NCI-H510A (cell line): ENCODE measurements at regions not wholly inside any gene's neighbourhood (a gene's known extent, or its start where the extent isn't known, plus 50 kb on each side); places are given as distances from the start of the nearest gene placed in this dataset.
"Not testable (repeated sequence)": the region's sequence is repeated elsewhere in the genome, so short reads cannot be mapped to it uniquely, and the experiment has no call there.

Experiments
- DNase-seq: peaks from one replicate; lab custom pipeline; 2025; lab: John Stamatoyannopoulos, UW

DNA sequence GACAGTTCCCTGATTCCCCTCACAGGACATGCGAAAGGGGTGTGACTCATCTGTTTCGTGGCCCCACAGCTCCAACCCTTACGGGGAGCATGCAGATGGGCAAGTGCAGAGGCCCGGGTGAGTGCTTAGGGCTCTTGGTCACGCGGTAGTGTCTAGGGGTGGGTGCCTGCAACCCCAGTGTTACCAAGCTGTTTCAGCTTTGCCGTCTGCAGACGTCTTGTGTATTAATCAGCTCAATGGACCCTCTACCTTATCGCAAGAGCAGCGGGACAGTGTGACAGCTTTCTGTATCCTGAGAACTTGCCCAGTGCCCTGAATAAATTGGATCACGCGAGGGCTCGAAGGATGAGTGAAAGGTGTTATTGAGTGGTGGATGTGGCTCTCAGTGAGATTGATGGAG lies 816.4 kb upstream of the ANO3 start:
- DNase-seq, result no peak

- DNase-seq, result no peak
Observed at GRCh38 chr11:25520459-25520858, 811.5 kb upstream of the ANO3 start.

DNA sequence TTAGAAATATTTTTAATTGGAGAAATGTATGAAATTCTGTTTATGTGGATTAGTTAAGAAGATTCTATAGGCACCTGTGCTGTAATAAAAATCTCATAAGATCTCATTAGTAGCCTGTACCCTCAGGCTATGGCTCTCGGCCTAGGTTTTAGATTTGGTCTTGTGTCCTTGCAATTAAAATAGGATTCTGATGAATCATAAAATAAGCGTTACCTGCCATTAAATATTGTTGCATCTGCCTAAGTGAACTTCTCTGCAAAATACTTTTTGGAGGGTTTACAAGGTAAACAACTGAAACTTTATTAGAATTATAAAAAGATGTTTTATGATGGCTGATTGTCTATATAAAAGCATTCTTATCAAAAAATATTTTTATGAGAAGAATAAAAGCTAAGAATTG lies 804.1 kb upstream of the ANO3 start:
- DNase-seq, result no peak

DNA sequence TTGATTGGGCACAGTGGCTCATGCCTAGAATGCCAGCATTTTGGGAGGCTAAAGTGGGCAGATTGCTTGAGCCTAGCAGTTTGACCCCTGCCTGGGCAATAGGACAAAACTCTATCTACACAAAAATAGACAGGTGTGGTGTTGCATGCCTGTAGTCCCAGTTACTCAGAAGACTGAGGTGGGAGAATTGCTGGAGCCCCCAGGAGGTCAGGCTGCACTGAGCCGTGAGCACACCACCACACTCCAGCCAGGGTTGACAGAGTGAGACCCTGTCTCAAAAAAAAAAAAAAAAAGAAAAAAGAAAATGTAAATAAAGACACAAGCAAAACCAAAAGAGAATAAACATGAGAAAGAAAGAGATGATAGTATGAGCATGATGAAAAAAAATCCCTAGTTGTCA lies 802.4 kb upstream of the ANO3 start:
- no peak for DNase-seq

- no peak for DNase-seq
Observed at GRCh38 chr11:25535467-25536272, 796.3 kb upstream of the ANO3 start.

- DNase-seq, result no peak
Observed at GRCh38 chr11:25536289-25536688, 795.6 kb upstream of the ANO3 start.

GRCh38 chr11:25537393-25537792 lies 794.5 kb upstream of the ANO3 start:
- DNase-seq, result no peak

DNA sequence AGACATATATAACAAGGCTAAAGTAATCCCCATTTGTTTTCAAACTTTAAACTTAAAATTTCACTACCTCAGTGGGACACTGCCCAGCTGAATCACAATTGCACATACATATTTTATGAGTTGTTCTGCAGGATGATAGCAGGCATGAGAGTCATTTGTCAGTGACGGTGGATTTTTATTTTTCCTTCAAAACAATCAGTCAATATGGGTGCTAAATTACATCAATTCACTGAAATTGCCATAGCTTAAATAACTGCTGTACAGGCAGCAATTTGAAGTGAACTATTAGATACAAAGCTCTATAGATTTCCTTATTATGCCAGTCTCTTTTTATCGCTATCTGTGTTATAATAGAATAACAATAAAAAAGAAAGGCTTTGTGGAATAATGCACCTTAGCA lies 784.6 kb upstream of the ANO3 start:
- no peak for DNase-seq

GRCh38 chr11:25562417-25562816 lies 769.5 kb upstream of the ANO3 start:
- no peak for DNase-seq

GRCh38 chr11:25565846-25566245 lies 766.1 kb upstream of the ANO3 start:
- no peak for DNase-seq

- DNase-seq, result no peak
Observed at GRCh38 chr11:25566298-25567200, 765.4 kb upstream of the ANO3 start.

DNA sequence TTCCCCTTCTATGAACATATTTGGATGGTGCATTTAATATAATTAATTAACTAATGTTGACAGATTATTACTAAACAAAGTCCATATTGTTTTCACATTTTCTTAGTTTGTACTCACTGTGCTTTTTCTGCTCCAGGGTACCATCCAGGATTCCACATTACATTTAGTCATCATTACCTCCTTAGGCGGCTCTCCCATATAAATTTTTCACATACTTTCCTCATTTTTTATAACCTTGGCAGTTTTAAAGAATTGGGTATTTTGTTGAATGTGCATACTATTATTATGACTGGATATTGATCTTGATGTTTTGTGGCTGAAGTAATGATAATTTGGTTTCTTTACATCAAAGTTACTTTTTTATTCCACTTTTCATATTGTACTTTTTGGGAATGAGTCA lies 755.6 kb upstream of the ANO3 start:
- no peak for DNase-seq

GRCh38 chr11:25579554-25579953 lies 752.4 kb upstream of the ANO3 start:
- not testable (repeated sequence) for DNase-seq

DNA sequence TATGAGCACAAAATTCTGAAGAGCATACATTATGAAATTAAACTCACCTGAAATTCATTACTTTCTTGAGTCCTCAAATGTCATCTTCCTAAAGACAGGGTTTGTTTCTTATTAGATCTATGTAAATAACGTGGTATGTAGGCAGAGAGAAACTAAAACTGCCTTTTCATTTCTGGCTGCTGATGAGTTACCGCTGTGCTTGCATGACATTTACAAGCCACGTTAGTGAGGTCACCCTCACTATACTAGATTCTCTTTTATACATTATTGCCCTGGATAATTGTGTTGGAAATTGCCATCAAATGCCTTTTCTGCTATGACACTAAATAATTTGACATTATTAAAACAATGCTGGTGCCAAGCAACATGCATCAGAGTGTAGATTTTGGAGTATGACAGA lies 748.3 kb upstream of the ANO3 start:
- no peak for DNase-seq

DNA sequence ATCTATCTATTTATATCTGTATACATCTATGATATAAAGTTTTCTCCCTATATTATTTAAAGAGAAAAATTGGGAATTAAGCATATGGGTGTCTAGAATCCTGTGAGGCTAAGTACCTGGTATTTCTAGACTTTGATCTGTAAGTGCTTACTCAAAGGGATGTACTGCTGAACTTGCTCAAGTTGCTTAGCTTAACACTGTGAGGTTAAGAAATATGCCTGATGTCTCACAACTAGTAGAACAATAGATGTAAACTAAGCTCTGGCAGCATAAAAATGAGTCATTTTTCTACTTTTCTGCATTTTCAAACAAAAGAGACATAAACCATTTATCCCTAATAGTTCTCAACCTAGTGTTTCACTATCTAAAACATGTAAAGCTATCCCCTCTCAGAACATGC lies 744.4 kb upstream of the ANO3 start:
- no peak for DNase-seq

DNA sequence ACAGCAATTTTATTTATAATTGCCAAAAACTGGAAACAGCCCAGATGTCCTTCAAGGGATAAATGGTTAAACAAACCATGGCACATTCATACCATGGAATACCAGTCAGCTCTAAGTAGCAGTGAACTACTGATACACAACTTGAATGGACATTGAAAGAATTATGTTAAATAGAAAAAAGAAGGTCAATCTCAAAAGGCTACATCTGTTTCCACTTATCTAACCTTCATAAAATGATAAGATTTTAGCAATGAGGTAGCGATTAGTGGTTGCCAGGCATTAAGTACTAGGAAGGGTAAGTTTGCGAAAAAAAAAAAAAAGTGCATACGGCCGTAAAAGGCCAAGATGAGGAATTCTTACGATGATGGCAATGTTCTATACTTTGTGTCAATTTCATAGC lies 738.7 kb upstream of the ANO3 start:
- DNase-seq, result no peak

- no peak for DNase-seq
Observed at GRCh38 chr11:25596701-25597100, 735.2 kb upstream of the ANO3 start.

DNA sequence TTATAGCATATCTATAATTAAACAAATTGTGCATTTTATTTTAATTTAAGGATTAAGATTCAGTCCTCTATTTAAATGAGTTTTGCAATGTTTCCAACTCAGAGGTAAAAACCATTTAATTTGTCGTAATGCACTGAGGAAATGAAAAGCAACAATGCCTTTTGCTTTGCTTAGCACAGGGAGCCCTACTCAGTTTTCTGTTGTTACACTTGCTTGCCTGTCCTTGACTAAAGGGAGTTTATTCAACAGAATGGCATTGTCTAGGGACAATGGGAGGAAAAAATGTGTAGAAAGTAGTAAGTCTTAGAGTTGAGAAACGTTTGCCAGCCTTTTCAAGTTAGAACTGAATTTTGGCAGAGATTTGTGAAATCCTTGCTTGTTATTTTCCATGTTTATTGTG lies 734.2 kb upstream of the ANO3 start:
- DNase-seq, result no peak

DNA sequence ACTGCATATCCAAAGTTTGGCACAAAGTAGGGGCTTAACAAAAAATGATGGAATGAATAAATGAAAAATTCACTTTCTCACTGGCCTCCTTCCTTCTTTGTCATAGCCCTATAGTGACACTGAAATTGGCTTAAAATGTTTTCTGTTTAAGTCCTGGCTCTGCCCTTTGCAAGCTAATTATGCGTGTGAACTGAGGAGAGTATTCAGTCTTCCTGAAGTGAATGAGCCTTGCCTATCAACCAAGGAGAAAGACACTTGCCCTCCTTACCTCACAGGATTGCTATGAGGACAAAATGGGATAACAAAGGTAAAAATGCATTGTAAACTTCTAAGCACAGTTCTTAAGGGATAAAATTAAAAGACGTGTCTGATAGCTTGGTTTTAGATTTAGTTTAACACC lies 729.8 kb upstream of the ANO3 start:
- no peak for DNase-seq

DNA sequence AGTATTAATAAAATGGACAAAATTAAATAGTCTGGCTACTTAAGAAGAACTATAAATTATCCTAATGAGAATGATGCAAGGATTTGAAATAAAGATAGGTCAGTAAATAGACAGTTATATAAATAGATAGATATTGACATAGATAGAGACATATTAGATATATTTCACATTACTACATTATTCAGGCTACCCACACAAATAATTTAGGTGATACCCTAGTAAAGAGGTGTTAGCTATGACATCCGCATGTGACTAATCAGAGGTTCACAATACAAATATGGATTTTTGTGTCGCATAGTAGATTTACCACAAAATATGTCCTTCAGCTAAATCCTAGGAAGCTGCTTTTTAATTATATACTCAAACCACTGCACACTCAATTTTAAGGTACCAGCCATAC lies 729.0 kb upstream of the ANO3 start:
- no peak for DNase-seq

DNA sequence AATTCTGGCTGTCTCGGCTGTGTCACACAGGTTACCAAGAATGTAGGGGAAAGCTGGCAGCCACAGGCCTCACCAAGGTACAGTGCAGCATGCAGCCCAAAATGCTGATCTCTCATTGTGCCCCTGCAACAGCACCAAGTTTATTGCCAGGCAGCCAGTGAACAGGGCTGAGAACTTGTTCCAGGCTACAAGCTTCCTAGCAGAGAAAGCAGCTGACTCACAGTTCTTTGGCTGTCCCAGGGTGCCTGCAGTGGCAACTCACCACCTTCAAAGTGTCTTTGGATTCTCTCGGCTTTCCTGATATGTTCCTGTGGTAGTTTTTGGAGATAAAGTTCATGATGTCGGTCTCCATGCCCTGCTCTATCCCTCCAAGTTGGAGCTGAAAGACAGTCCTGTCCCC lies 719.1 kb upstream of the ANO3 start:
- DNase-seq, result no peak

- DNase-seq, result no peak
Observed at GRCh38 chr11:25613451-25613850, 718.5 kb upstream of the ANO3 start.

DNA sequence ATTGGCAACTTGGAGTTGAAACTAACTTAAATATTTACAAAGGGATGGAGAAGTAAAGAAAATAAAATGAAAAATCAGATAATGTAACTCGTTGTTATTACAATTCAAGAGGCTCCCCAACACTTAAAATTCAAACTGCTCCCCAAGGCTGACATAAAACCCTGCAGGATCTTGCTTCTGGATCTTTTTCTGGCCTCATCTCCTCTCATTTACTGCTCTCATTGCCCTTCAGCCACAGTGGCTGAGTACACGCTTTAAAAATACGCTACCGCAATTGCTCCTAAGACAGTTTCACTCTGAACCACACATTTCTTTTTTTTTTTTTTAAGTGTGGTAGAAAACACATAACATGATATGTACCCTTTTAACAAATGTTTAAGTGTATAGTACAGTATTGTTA lies 718.1 kb upstream of the ANO3 start:
- no peak for DNase-seq
